ENCODE measurements at regions not wholly inside any gene's neighbourhood (a gene's known extent, or its start where the extent isn't known, plus 50 kb on each side); places are given as distances from the start of the nearest gene placed in this dataset.

- TF ChIP-seq NR2C1 (IDR thresholded peaks at IDR 0.05) = no peak
- TF ChIP-seq NFYB (IDR thresholded peaks at IDR 0.05; ENCODE audit: insufficient read depth, low read depth, low read length) = no peak
- no peak for TF ChIP-seq POLR2A (IDR thresholded peaks at IDR 0.05; ENCODE audit: low read depth, low read length)
Measured at GRCh38 chr16:59044616-59045015, 310.5 kb upstream of the GOT2 start (continued).

DNA sequence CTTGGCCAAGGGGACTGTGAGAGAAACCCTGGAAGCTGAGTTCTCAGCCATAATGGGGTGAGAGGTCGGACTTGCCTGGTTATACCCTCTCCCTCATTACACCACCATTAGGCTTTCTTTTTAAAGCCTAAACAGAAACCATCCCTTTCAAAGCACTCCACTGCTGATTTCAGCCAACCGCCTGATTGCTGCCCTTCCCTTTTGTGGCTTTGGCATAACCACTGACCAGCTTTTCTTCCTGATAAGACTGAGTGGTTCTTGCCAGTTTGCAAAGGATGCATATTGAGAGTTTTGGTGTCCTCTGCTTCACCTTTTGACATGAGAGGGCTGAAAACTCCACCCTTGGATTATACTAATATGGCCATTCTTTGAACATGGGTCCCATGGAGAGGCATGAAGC is 308.2 kb upstream of the GOT2 start:
- in situ Hi-C loops (cut with MboI) (no loop called here), intact Hi-C loops (cut with micrococcal nuclease; ENCODE audit: unreplicated experiment) (loop anchor here (10.0 kb wide), 1 partner anchor 198 kb away; no protein-coding TSS in a partner anchor)
- no peak for DNase-seq (ENCODE audit: low read depth, low spot score)
- ChIA-PET SMC1A (ENCODE audit: uncharacterized antibody, unreplicated experiment) (no interaction called here), RAD21 (ENCODE audit: unreplicated experiment) (no interaction called here), POLR2A (no interaction called here), CTCF (interaction anchor here (1.4 kb wide), 1 partner anchor 11 kb away, joined by 3 read pairs; no protein-coding TSS in a partner anchor)
- H3K4me2 ChIP-seq (ENCODE audit: control insufficient read depth, insufficient read depth) = no peak overlapping the region
- H3K4me1 ChIP-seq (ENCODE audit: control insufficient read depth, insufficient read depth, low read length) = no peaks in the 10 kb centered on the region
- H3K9ac ChIP-seq (ENCODE audit: control insufficient read depth, insufficient read depth, low read length) = no peak overlapping the region
- H3K27ac ChIP-seq (ENCODE audit: control insufficient read depth, insufficient read depth) = no peak overlapping the region
- 0% methylated on average over 2 of the region's 2 CpGs for WGBS (ENCODE audit: insufficient coverage, insufficient replicate concordance, low lambda C conversion rate, missing lambda C conversion rate)
- no peak for FAIRE-seq
- H4K20me1 ChIP-seq (ENCODE audit: control insufficient read depth, insufficient read depth) = no peaks in the 10 kb centered on the region
- no peaks in the 10 kb centered on the region for H3K79me2 ChIP-seq (ENCODE audit: control insufficient read depth, insufficient read depth, low read length)
- no peak overlapping the region for H2AFZ ChIP-seq (ENCODE audit: control insufficient read depth, low read depth, low read length)
- no peaks in the 10 kb centered on the region for H3K27me3 ChIP-seq (replicated peaks in 1 of 2; ENCODE audit: control insufficient read depth in 2 of 2, insufficient read depth in 2 of 2, low read length in 1 of 2)
- TF ChIP-seq ZNF622 (IDR thresholded peaks at IDR 0.05) (no peak), ZNF384 (IDR thresholded peaks at IDR 0.05; ENCODE audit: borderline replicate concordance, low read depth, low read length) (no peak), MTA2 (IDR thresholded peaks at IDR 0.05; ENCODE audit: low read depth) (no peak), RAD51 (IDR thresholded peaks at IDR 0.05) (no peak), MEF2B (IDR thresholded peaks at IDR 0.05; ENCODE audit: partially characterized antibody, poor library complexity, severe bottlenecking) (no peak), BRCA1 (IDR thresholded peaks at IDR 0.05; ENCODE audit: low read depth, low read length) (no peak), BCLAF1 (IDR thresholded peaks at IDR 0.05) (no peak), ZNF274 (IDR thresholded peaks at IDR 0.05; ENCODE audit: insufficient read depth, insufficient read length) (no peak), SIX5 (IDR thresholded peaks at IDR 0.05; ENCODE audit: low read depth, low read length, severe bottlenecking) (no peak), BHLHE40 (IDR thresholded peaks at IDR 0.05; ENCODE audit: borderline replicate concordance in 1 of 2, low read depth in 2 of 2, low read length in 1 of 2) (no peak), ESRRA (IDR thresholded peaks at IDR 0.05; ENCODE audit: low read length) (no peak), TBL1XR1 (IDR thresholded peaks at IDR 0.05; ENCODE audit: low read depth, low read length) (no peak), SMAD5 (IDR thresholded peaks at IDR 0.05; ENCODE audit: low read depth) (no peak)
- no peaks in the 10 kb centered on the region for H3K36me3 ChIP-seq (ENCODE audit: control insufficient read depth in 2 of 2, insufficient read depth in 2 of 2, low read length in 1 of 2)
- no TSS peak for BruUV-seq (replicated peaks)
- ATAC-seq = no peak
- H3K4me3 ChIP-seq = no peak overlapping the region
- H3K9me3 ChIP-seq (replicated peaks; ENCODE audit: control insufficient read depth, insufficient read depth, low read length) = no peaks in the 10 kb centered on the region
